IMR-90 (cell line): ENCODE measurements at regions not wholly inside any gene's neighbourhood (a gene's known extent, or its start where the extent isn't known, plus 50 kb on each side); places are given as distances from the start of the nearest gene placed in this dataset.
"Not testable (repeated sequence)": the region's sequence is repeated elsewhere in the genome, so short reads cannot be mapped to it uniquely, and the experiment has no call there.

Experiments
- ATAC-seq: fragments of 200-7000 bp; cut with Tn5 transposase; 2 replicates; pipeline ENCODE4 v1.9.1; 2020; ENCODE audit warnings: low read depth, mild to moderate bottlenecking, moderate library complexity
- BruUV-seq: library from RNA; stranded (reverse); fragments of 400-500 nt; replicated peaks from 2 replicates; lab custom pipeline; 2021; lab: Mats Ljungman, UMichigan
- CTCF ChIA-PET: fragments of 300-600 bp; formaldehyde crosslinking; extraction: SDS; loops from one replicate; lab custom pipeline; 2021; ENCODE audit warnings: antibody characterized with exemption; lab: Yijun Ruan, JAX
- POLR2A ChIA-PET: fragments of 300-600 bp; sonication (Branson Sonifier 250); formaldehyde crosslinking; loops from one replicate; lab custom pipeline; 2022; ENCODE audit warnings: antibody characterized with exemption; ENCODE audit not compliant: unreplicated experiment; lab: Charles Lee
- DNase-seq: peaks from one replicate; pipeline ENCODE4 v3.0.0; 2013
- H2AFZ ChIP-seq: replicated peaks from 2 replicates; pipeline ENCODE3; 2013; ENCODE audit warnings: low read length, mild to moderate bottlenecking; ENCODE audit not compliant: poor library complexity
- H2AK5ac ChIP-seq: 2 replicates; pipeline ENCODE4 v1.6.1; 2013; ENCODE audit warnings: low read depth, low read length, inconsistent platforms
- H2AK9ac ChIP-seq: replicated peaks from 2 replicates; pipeline ENCODE3; 2013; ENCODE audit warnings: mild to moderate bottlenecking, low read depth, low read length, moderate library complexity; ENCODE audit not compliant: poor library complexity
- H2BK120ac ChIP-seq: 2 replicates; pipeline ENCODE4 v1.6.1; 2013; ENCODE audit warnings: low read depth, low read length, inconsistent platforms
- H2BK15ac ChIP-seq: 3 replicates; pipeline ENCODE4 v1.6.1; 2013; ENCODE audit warnings: low read depth, low read length, inconsistent platforms
- H2BK20ac ChIP-seq: 2 replicates; pipeline ENCODE4 v1.6.1; 2013; ENCODE audit warnings: low read depth, mild to moderate bottlenecking, inconsistent platforms, low read length, moderate library complexity
- H2BK5ac ChIP-seq: 2 replicates; pipeline ENCODE4 v1.6.1; 2013; ENCODE audit warnings: mild to moderate bottlenecking, low read depth, low read length, inconsistent platforms; ENCODE audit not compliant: poor library complexity, severe bottlenecking
- H3K14ac ChIP-seq: replicated peaks from 2 replicates; pipeline ENCODE4 v1.6.1; 2013; ENCODE audit warnings: low read depth, low read length, inconsistent platforms
- H3K18ac ChIP-seq: 2 replicates; pipeline ENCODE4 v1.6.1; 2013; ENCODE audit warnings: low read depth, low read length, control low read depth
- H3K23ac ChIP-seq: 2 replicates; pipeline ENCODE4 v1.6.1; 2013; ENCODE audit warnings: low read depth, low read length, inconsistent platforms
- H3K27ac ChIP-seq: 2 replicates; pipeline ENCODE4 v1.5.1; 2013; ENCODE audit warnings: mild to moderate bottlenecking, control low read depth, low read length; ENCODE audit not compliant: insufficient read depth
- H3K27me3 ChIP-seq: 2 replicates; pipeline ENCODE4 v1.6.1; 2013; ENCODE audit warnings: low read length; ENCODE audit not compliant: control insufficient read depth, insufficient read depth
- H3K36me3 ChIP-seq: 2 replicates; pipeline ENCODE4 v1.6.1; 2013; ENCODE audit warnings: low read length, mixed read lengths; ENCODE audit not compliant: control insufficient read depth, insufficient read depth
- H3K4ac ChIP-seq: 2 replicates; pipeline ENCODE4 v1.6.1; 2013; ENCODE audit warnings: low read depth, low read length, inconsistent platforms
- H3K4me1 ChIP-seq: 2 replicates; pipeline ENCODE4 v1.6.1; 2013; ENCODE audit warnings: low read length, mixed read lengths; ENCODE audit not compliant: control insufficient read depth, insufficient read depth
- H3K4me2 ChIP-seq: 2 replicates; pipeline ENCODE4 v1.6.1; 2013; ENCODE audit warnings: low read depth, mild to moderate bottlenecking, control low read depth, low read length, moderate library complexity
- H3K4me3 ChIP-seq: 2 replicates; pipeline ENCODE4 v1.5.1; 2013; ENCODE audit warnings: low read depth, mild to moderate bottlenecking, control low read depth, low read length, moderate library complexity; ENCODE audit not compliant: insufficient read depth
- H3K56ac ChIP-seq: 2 replicates; pipeline ENCODE4 v1.6.1; 2013; ENCODE audit warnings: low read length, inconsistent platforms; ENCODE audit not compliant: insufficient read depth; ENCODE audit errors: extremely low read depth
- H3K79me1 ChIP-seq, 2 experiments: 2 replicates each; pipeline ENCODE4 v1.6.1; 2013; ENCODE audit warnings: low read length in 2 of 2, inconsistent platforms in 1 of 2, low read depth in 1 of 2
- H3K9ac ChIP-seq: 2 replicates; pipeline ENCODE4 v1.6.1; 2013; ENCODE audit warnings: low read depth, low read length, control low read depth
- H3K9me1 ChIP-seq: 2 replicates; pipeline ENCODE4 v1.6.1; 2013; ENCODE audit warnings: low read length, inconsistent platforms; ENCODE audit not compliant: insufficient read depth
- H3K9me3 ChIP-seq: 2 replicates; pipeline ENCODE4 v1.6.1; 2013; ENCODE audit warnings: low read length; ENCODE audit not compliant: control insufficient read depth, insufficient read depth
- H4K20me1 ChIP-seq: 2 replicates; pipeline ENCODE4 v1.6.1; 2013; ENCODE audit warnings: low read length, inconsistent platforms; ENCODE audit not compliant: insufficient read depth
- H4K5ac ChIP-seq: 2 replicates; pipeline ENCODE4 v1.6.1; 2013; ENCODE audit warnings: mild to moderate bottlenecking, low read depth, low read length, control low read depth
- H4K8ac ChIP-seq, 2 experiments: 2 replicates each; pipeline ENCODE4 v1.6.1; 2013; ENCODE audit warnings: low read depth in 2 of 2, low read length in 2 of 2, control low read depth in 1 of 2, inconsistent platforms in 1 of 2
- H4K91ac ChIP-seq: 2 replicates; pipeline ENCODE4 v1.6.1; 2013; ENCODE audit warnings: low read depth, low read length, inconsistent platforms; ENCODE audit not compliant: insufficient read depth
- WGBS, 2 experiments: methylation state at CpG; one replicate each; pipeline versions ENCODE4 v1.1.5 to v1.1.7; 2013; ENCODE audit warnings: missing lambda C conversion rate in 2 of 2; ENCODE audit not compliant: insufficient read length in 1 of 2; ENCODE audit errors: extremely low coverage in 2 of 2; 5-methylcytosine and 5-hydroxymethylcytosine counted together
- dilution Hi-C: fragments of 300-500 bp; cut with HindIII; formaldehyde crosslinking; loops from one replicate; pipeline ENCODE4 v1.14.3; 2018; ENCODE audit warnings: low sequenced_read_pairs; ENCODE audit not compliant: unreplicated experiment
- in situ Hi-C: fragments of 300-500 bp; cut with MboI; formaldehyde crosslinking; loops from 3 replicates; pipeline ENCODE4 v1.14.3; 2019; ENCODE audit warnings: low sequenced_read_pairs, inconsistent platforms, mixed read lengths
- intact Hi-C: fragments of 100-400 bp; cut with micrococcal nuclease; formaldehyde crosslinking; loops from 2 replicates; pipeline ENCODE4 v1.10.0; 2022

GRCh38 chr1:228847451-228847850, 112.2 kb downstream of the RHOU start:
- H2BK120ac ChIP-seq, H4K91ac ChIP-seq, ATAC-seq, intact Hi-C loops, H3K27me3 ChIP-seq, in situ Hi-C loops, H4K5ac ChIP-seq, H3K18ac ChIP-seq, H3K9me3 ChIP-seq, H3K56ac ChIP-seq, H2AK5ac ChIP-seq, BruUV-seq, H3K9ac ChIP-seq, H2BK15ac ChIP-seq, DNase-seq, H3K9me1 ChIP-seq, H3K4me3 ChIP-seq, H2BK5ac ChIP-seq, H3K4me2 ChIP-seq, H3K4ac ChIP-seq, H2BK20ac ChIP-seq, dilution Hi-C loops, H3K79me1 ChIP-seq, H3K14ac ChIP-seq, H4K20me1 ChIP-seq, H3K36me3 ChIP-seq, H2AK9ac ChIP-seq, H3K27ac ChIP-seq, POLR2A ChIA-PET, H3K23ac ChIP-seq, H2AFZ ChIP-seq, H4K8ac ChIP-seq, H3K4me1 ChIP-seq: not testable (repeated sequence)
- CTCF ChIA-PET: interaction anchor here (0.6 kb wide), 1 partner anchor 32 kb away, joined by 3 read pairs; no protein-coding TSS in a partner anchor
- WGBS, 2 experiments: 86% methylated on average over 1 of the region's 2 CpGs; no CpG with 5 or more reads in 1 of the 2 experiments
